ENCODE measurements at regions not wholly inside any gene's neighbourhood (a gene's known extent, or its start where the extent isn't known, plus 50 kb on each side); places are given as distances from the start of the nearest gene placed in this dataset.

DNA sequence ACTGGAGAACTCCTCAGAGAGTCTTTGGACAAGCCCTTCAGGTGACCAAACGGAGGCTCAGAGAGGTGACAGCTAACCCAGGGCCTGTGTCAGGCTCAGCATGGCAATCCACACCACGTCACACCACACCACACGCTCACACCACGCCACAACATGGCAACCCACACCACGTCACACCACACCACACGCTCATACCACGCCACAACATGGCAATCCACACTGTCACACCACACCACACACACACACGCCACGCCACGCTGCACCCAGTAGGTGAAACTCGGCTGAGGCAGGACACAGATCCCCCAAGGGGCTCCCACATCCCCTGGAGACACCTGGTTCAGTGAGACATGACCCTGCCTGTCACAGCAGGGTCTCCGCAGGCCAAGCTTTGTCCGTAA is 107.3 kb downstream of the PDGFA start:
- H3K27ac Mint-ChIP-seq = no peak overlapping the region
- no peaks in the 10 kb centered on the region for H3K36me3 Mint-ChIP-seq (ENCODE audit: low read depth)
- DNase-seq = no peak
- H3K4me1 Mint-ChIP-seq (ENCODE audit: low read depth) = no peaks in the 10 kb centered on the region
- H3K9me3 Mint-ChIP-seq = no peaks in the 10 kb centered on the region
- CTCF ChIA-PET = no interaction called here
- intact Hi-C loops (cut with micrococcal nuclease) = no loop called here
- H3K4me3 Mint-ChIP-seq = no peak overlapping the region
- H3K27me3 Mint-ChIP-seq (ENCODE audit: low read depth) = no peaks in the 10 kb centered on the region

DNA sequence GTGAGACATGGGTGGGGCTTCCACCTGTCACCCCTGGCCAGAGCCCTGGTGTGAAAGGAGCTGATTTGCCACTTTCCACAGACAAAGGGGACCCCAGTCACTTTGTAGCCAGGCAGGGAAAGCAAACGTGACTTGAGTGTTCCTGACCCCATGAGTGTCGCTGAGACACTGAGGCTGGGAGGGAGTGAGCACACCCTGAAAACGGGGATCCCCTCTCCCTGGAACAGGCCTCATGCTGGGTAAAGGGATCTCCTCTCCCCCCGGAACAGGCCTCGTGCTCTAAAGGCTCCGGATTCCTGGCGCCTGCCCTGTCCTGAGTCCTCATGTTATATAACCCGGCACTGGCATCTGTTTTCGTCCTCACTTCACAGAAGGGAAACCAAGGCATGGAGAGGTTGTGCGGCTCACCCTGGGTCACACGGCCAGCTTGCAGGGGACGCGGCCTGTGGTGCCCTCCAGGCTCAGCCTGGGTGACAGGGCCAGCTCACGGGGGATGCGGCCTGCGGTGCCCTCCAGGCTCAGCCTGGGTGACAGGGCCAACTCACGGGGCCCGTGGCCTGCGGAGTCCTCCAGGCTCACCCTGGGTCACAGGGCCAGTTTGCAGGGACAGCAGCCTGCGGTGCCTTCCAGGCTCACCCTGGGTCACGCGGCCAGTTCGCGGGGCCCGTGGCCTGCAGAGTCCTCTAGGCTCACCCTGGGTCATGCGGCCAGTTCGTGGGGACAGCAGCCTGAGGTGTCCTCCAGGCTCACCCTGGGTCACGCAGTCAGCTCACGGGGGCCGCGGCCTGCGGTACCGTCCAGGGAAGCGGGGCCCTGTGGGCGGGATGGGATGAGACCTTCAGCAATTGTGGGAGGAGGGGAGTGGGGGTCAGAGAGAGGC is 104.7 kb downstream of the PDGFA start:
- Mint-ChIP-seq H3K27ac (no peak overlapping the region), H3K4me1 (ENCODE audit: low read depth) (no peaks in the 10 kb centered on the region), H3K27me3 (ENCODE audit: low read depth) (no peaks in the 10 kb centered on the region), H3K4me3 (no peak overlapping the region), H3K36me3 (ENCODE audit: low read depth) (no peaks in the 10 kb centered on the region), H3K9me3 (peaks cover 6% of the 10 kb centered on the region)
- CTCF ChIA-PET = no interaction called here
- intact Hi-C loops (cut with micrococcal nuclease) = no loop called here
- DNase-seq = no peak

GRCh38 chr7:415646-416525 is 103.8 kb downstream of the PDGFA start:
- H3K27me3 Mint-ChIP-seq (ENCODE audit: low read depth) = no peaks in the 10 kb centered on the region
- CTCF ChIA-PET = no interaction called here
- no peak overlapping the region for H3K4me3 Mint-ChIP-seq
- DNase-seq = no peak
- no peak overlapping the region for H3K27ac Mint-ChIP-seq
- no peaks in the 10 kb centered on the region for H3K36me3 Mint-ChIP-seq (ENCODE audit: low read depth)
- intact Hi-C loops (cut with micrococcal nuclease) = no loop called here
- H3K9me3 Mint-ChIP-seq = peaks cover 6% of the 10 kb centered on the region
- H3K4me1 Mint-ChIP-seq (ENCODE audit: low read depth) = no peaks in the 10 kb centered on the region

DNA sequence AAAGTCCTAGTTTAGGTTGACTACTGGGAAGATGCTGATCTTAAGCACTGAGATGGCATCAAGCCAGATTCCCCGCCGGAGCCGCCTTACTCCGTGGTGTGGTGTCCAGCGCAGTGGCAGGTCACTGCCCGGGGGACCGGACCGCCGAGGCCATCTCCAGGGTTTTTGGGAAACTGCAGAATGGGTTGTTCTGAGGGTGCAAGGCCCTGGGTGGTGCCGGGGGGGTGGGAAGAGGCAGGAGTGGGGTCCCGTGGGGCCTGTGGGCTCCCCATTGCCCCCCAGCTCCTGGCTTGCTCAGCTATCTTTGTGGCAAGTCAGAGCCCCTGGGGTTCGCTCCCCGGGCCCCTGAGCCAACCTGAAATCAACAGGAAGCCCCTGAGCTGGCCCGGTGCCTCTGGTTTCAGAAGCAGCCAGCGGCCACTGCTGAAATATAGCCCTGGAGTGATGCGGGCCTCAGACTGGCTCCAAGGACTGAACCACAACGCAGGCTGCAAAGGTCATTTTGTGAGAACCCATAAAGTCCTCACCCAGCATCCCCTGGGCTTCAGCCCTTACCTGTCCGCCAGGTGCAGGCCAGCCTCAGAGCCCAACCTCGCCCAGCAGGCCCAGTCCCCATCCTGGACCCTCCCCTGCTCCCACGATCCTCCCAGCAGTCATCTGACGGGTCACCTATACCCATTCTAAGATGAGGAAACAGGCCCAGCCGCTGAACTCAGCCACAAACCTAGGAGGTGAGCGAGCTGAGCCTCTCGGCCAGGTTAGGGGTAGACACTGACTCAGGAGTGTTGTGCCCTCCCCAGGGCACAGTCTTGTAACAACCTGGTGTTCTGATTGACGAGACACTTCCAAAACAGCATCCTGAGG is 102.7 kb downstream of the PDGFA start:
- CTCF ChIA-PET = no interaction called here
- Mint-ChIP-seq H3K4me1 (ENCODE audit: low read depth) (no peaks in the 10 kb centered on the region), H3K4me3 (no peak overlapping the region), H3K27ac (no peak overlapping the region), H3K9me3 (peaks cover 6% of the 10 kb centered on the region), H3K27me3 (ENCODE audit: low read depth) (no peaks in the 10 kb centered on the region), H3K36me3 (ENCODE audit: low read depth) (no peaks in the 10 kb centered on the region)
- intact Hi-C loops (cut with micrococcal nuclease) = no loop called here
- DNase-seq = no peak

- H3K4me3 Mint-ChIP-seq = no peak overlapping the region
- no peaks in the 10 kb centered on the region for H3K36me3 Mint-ChIP-seq (ENCODE audit: low read depth)
- H3K27me3 Mint-ChIP-seq (ENCODE audit: low read depth) = no peaks in the 10 kb centered on the region
- H3K9me3 Mint-ChIP-seq = peaks cover 6% of the 10 kb centered on the region
- CTCF ChIA-PET = no interaction called here
- DNase-seq = no peak
- no peaks in the 10 kb centered on the region for H3K4me1 Mint-ChIP-seq (ENCODE audit: low read depth)
- no peak overlapping the region for H3K27ac Mint-ChIP-seq
- intact Hi-C loops (cut with micrococcal nuclease) = no loop called here
These were observed 102.1 kb downstream of the PDGFA start for GRCh38 chr7:417625-417889.

DNA sequence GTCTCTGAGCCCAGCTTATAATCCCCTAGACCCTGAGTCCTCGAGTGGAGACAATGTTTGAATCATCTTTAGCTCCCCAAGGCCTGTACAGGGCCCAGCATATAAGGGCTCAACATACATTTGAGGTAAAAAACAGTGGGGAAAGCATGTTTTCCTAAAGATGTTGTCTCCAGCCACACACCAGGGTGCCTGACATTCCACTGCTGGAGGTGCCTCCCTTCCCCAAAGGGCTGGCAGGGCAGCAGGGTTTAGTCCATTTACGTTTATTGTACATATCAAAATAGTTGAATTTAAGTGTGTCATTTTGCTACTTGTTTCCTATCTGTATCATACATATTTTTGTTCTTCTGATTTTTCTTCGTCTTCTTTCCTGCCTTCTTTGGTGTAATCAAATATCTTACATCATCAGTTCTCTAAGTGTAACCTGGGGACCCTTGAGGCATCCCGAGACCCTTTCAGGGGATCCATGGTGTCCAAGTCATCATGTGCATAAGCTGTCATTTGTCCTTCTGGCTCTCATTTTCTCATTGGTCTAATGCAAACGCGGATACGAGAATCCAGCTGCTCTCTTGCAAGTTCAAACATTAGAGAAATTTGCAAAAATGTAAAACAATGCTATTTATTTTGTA is 101.6 kb downstream of the PDGFA start:
- Mint-ChIP-seq H3K27ac (no peak overlapping the region), H3K27me3 (ENCODE audit: low read depth) (no peaks in the 10 kb centered on the region), H3K36me3 (ENCODE audit: low read depth) (no peaks in the 10 kb centered on the region), H3K9me3 (peaks cover 6% of the 10 kb centered on the region), H3K4me3 (no peak overlapping the region), H3K4me1 (ENCODE audit: low read depth) (no peaks in the 10 kb centered on the region)
- CTCF ChIA-PET = no interaction called here
- DNase-seq = no peak
- intact Hi-C loops (cut with micrococcal nuclease) = no loop called here

DNA sequence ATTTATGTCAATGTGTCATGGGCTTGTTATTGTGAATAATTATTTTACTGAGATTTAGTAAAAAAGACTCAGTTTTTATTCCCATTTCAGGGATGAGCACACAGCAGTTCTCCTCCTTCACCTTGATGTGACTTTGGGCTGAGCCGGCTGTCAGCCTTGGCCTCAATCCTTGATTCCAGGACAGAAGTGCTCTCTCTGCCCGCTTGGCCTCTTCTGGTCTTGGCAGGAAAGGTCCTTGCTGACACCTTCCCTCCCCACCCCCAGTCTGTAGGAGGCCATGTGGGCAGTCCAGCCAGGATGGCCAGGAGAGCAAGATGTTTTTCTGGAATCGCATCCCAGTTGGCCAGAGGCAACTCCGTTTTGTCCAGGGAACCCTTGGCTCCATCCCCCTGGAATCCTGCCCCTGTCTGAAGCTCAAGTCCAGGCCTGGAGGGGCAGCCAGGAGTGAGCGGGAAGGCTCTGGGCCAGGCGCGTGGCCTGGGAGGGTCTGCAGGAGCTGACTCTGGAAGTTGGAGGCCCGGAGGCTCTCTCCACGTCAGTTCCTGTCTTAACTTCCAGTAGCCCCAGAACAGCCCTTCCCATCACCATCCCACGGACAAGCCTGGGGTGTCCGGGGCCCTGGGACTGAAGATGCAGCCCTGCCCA is 100.9 kb downstream of the PDGFA start:
- DNase-seq = no peak
- Mint-ChIP-seq H3K36me3 (ENCODE audit: low read depth) (no peaks in the 10 kb centered on the region), H3K4me1 (ENCODE audit: low read depth) (no peaks in the 10 kb centered on the region), H3K4me3 (no peak overlapping the region), H3K9me3 (peaks cover 6% of the 10 kb centered on the region), H3K27ac (no peak overlapping the region), H3K27me3 (ENCODE audit: low read depth) (no peaks in the 10 kb centered on the region)
- intact Hi-C loops (cut with micrococcal nuclease) = no loop called here
- CTCF ChIA-PET = no interaction called here

DNA sequence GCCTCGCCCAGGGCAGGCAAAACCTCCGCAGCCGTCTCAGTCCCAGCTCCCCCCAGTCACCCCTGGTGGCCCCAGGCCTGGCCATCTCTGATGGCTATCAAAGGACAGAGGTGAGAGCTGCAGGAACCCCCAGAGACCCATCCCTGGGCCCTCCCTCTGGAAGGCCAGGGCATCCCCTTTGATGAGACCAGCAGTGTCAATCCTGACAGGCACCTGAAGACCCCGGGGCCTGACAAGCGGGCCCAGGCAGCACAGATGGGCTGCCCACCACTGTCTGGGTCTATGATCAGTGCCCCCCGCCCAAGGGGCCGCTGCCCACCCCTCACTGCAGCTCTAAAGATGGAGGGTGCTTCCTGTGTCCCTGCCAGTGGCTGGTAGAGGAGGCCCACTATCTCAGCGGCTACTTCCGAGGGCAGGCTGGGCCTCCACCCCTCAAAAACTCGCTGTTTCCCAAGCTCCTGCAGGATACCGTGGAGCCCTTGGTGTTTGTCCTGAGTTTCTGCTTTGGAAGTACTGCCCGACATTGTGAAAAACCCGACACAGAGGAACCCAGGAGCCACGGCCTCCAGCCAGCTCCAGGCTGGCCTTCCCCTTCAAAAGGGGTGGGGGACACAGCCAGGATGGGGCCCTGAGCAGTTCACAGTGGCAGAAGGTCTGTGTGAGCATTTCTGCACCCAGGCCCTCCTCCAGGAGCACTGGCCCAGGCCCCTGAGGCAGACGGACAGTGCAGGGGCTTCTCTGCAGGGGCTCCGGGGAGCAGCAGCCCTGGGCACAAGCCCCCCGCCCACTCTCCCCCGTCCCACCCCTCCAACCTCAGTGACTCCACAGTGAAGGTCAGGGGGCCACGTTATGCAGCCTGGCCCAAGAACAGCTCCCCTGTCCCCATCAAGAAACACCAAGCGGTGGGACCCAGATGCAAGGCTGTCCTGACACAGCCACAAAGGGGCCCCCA is 99.2 kb downstream of the PDGFA start:
- H3K27me3 Mint-ChIP-seq (ENCODE audit: low read depth) = no peaks in the 10 kb centered on the region
- CTCF ChIA-PET = no interaction called here
- intact Hi-C loops (cut with micrococcal nuclease) = no loop called here
- H3K27ac Mint-ChIP-seq = no peak overlapping the region
- DNase-seq = no peak
- H3K4me3 Mint-ChIP-seq = no peak overlapping the region
- H3K9me3 Mint-ChIP-seq = peaks cover 6% of the 10 kb centered on the region
- H3K4me1 Mint-ChIP-seq (ENCODE audit: low read depth) = no peaks in the 10 kb centered on the region
- H3K36me3 Mint-ChIP-seq (ENCODE audit: low read depth) = no peaks in the 10 kb centered on the region

DNA sequence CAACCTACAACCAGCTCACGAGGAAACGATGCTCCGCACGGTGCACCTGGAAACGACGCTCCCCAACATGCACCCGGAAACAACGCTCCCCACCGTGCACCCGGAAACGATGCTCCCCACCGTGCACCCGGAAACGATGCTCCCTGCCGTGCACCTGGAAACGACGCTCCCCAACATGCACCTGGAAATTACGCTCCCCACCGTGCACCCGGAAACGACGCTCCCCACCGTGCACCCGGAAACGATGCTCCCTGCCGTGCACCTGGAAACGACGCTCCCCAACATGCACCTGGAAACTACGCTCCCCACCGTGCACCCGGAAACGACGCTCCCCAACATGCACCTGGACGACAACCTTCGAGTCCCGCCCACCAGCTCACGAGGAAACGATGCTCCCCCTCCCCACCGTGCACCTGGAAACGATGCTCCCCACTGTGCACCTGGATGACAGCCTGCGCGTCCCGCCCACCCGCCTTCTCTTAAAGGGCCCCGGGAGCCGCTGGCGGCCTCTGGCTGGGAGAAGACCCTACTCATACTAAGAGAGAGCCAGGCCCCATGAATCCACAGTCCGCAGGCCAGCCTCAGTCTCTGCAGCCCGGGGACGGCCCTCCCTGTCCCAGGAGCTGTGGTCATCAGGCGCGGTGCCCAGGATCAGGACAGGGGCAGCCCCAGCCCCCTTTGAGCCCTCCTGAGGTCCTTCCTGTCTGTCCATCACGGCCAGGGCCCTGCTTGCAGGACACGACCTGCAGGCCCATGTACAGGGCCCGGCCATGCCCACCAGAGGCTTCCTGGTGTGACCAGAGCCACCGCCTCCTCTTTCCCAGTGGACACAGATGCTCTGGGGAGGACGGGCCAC is 98.3 kb downstream of the PDGFA start:
- no peaks in the 10 kb centered on the region for H3K36me3 Mint-ChIP-seq (ENCODE audit: low read depth)

GRCh38 chr7:422191-422885 is 97.3 kb downstream of the PDGFA start:
- DNase-seq = no peak
- H3K27ac Mint-ChIP-seq = no peak overlapping the region
- H3K36me3 Mint-ChIP-seq (ENCODE audit: low read depth) = no peaks in the 10 kb centered on the region
- peaks cover 6% of the 10 kb centered on the region for H3K9me3 Mint-ChIP-seq
- no peaks in the 10 kb centered on the region for H3K4me1 Mint-ChIP-seq (ENCODE audit: low read depth)
- no peak overlapping the region for H3K4me3 Mint-ChIP-seq
- intact Hi-C loops (cut with micrococcal nuclease) = no loop called here
- CTCF ChIA-PET = interaction anchor here (0.7 kb wide), 2 partner anchors 57 to 147 kb away, joined by 3 read pairs; no protein-coding TSS in a partner anchor
- H3K27me3 Mint-ChIP-seq (ENCODE audit: low read depth) = no peaks in the 10 kb centered on the region

More for the DNA sequence above, 98.3 kb downstream of the PDGFA start:
- no peak for DNase-seq
- CTCF ChIA-PET = interaction anchor here (0.7 to 0.8 kb wide), 2 partner anchors 56 to 146 kb away, joined by 3 to 4 read pairs; no protein-coding TSS in a partner anchor
- Mint-ChIP-seq H3K27ac (no peak overlapping the region), H3K9me3 (peaks cover 6% of the 10 kb centered on the region), H3K4me1 (ENCODE audit: low read depth) (no peaks in the 10 kb centered on the region), H3K27me3 (ENCODE audit: low read depth) (no peaks in the 10 kb centered on the region), H3K4me3 (no peak overlapping the region)
- intact Hi-C loops (cut with micrococcal nuclease) = no loop called here

All from activated naive CD4-positive, alpha-beta T cell treated with anti-CD3 and anti-CD28 coated beads for 36 hours (primary cell).